Right lobe of liver (tissue), 6 donors: ENCODE measurements at regions not wholly inside any gene's neighbourhood (a gene's known extent, or its start where the extent isn't known, plus 50 kb on each side); places are given as distances from the start of the nearest gene placed in this dataset.

ENCODE experiments used
- ATAC-seq, 4 donors: fragments of 200-7000 bp; cut with Tn5 transposase; one replicate each; pipeline ENCODE4 v1.9.1; 2020; ENCODE audit warnings: mild to moderate bottlenecking in 4 of 4, moderate library complexity in 4 of 4
- DNase-seq, 3 donors: peaks; one replicate each; pipeline ENCODE4 v3.0.0-alpha.2; 2020
- H3K27ac ChIP-seq, 3 donors: fragments of 200-600 bp; one replicate each; pipeline ENCODE4 v1.8.0; 2022
- H3K27me3 ChIP-seq, 2 donors: fragments of 200-600 bp; one replicate each; pipeline ENCODE4 v1.8.0; 2022
- H3K36me3 ChIP-seq, 4 donors: fragments of 200-600 bp; sonication (generic) in 1 of 4; one replicate each; pipeline versions ENCODE4 v1.5.1 to v1.8.0; 2017 to 2022; ENCODE audit warnings: control low read depth in 1 of 4
- H3K4me1 ChIP-seq, 4 donors: fragments of 200-600 bp; sonication (generic) in 1 of 4; one replicate each; pipeline versions ENCODE4 v1.5.1 to v1.8.0; 2017 to 2022; ENCODE audit warnings: control low read depth in 1 of 4
- H3K4me3 ChIP-seq, 3 donors: fragments of 200-600 bp; one replicate each; pipeline ENCODE4 v1.8.0; 2022
- H3K9me3 ChIP-seq, 4 donors: fragments of 200-600 bp; sonication (generic) in 1 of 4; one replicate each; pipeline versions ENCODE4 v1.5.1 to v1.8.0; 2017 to 2022; ENCODE audit warnings: control low read depth in 1 of 4
- CTCF ChIP-seq, 4 donors: fragments of 200-600 bp in 3 of 4; fragments of 450-650 bp in 1 of 4; IDR thresholded peaks; one replicate each; pipeline versions ENCODE4 v1.5.1 to v1.8.0; 2016 to 2022; ENCODE audit warnings: antibody characterized with exemption in 4 of 4, mild to moderate bottlenecking in 2 of 4
- POLR2A ChIP-seq: fragments of 450-650 bp; IDR thresholded peaks from one replicate; pipeline ENCODE4 v1.6.1; 2017; ENCODE audit warnings: antibody characterized with exemption, mild to moderate bottlenecking
- WGBS: methylation state at CpG from one replicate; pipeline ENCODE4 v1.1.6; 2018; ENCODE audit warnings: low coverage, low lambda C conversion rate; ENCODE audit not compliant: insufficient coverage; ENCODE audit errors: missing lambda C conversion rate; 5-methylcytosine and 5-hydroxymethylcytosine counted together
- intact Hi-C, 2 donors: fragments of 100-400 bp; cut with DNase I; formaldehyde crosslinking; loops; one replicate each; pipeline versions ENCODE4 v1.11.2 to v1.14.1; 2022
- donor health status: DM: no; HTN: yes; CAD: no.
- donor health status: DM: no; HTN: no; CAD: no.
- donor health status: DM: no; HTN: no; CAD: no.
- donor health status: DM: no; HTN: yes; CAD: no.
- donor health status: DM: no; HTN: yes; CAD: no.

- no peaks in the 10 kb centered on the region for H3K27me3 ChIP-seq
- no peaks in the 10 kb centered on the region for H3K9me3 ChIP-seq
- ATAC-seq (no peak), DNase-seq (no peak)
- no peaks in the 10 kb centered on the region for H3K4me1 ChIP-seq
- 65% methylated on average over 3 of the region's 3 CpGs for WGBS
- no peaks in the 10 kb centered on the region for H3K36me3 ChIP-seq
- TF ChIP-seq POLR2A (no peak), CTCF (IDR thresholded peaks at IDR 0.05) (no peak)
- intact Hi-C loops, result no loop called here
- H3K4me3 ChIP-seq, result no peak overlapping the region
- no peak overlapping the region for H3K27ac ChIP-seq
These were observed 416.3 kb upstream of the SLIT2 start for GRCh38 chr4:19835429-19835828.

- ATAC-seq, result no peak
These were observed 419.3 kb upstream of the SLIT2 start for GRCh38 chr4:19832411-19832810.

GRCh38 chr4:19831644-19832285, 419.9 kb upstream of the SLIT2 start:
- Histone ChIP-seq H3K27ac (no peak overlapping the region), H3K9me3 (no peaks in the 10 kb centered on the region), H3K36me3 (no peaks in the 10 kb centered on the region), H3K4me3 (no peak overlapping the region), H3K27me3 (no peaks in the 10 kb centered on the region), H3K4me1 (no peaks in the 10 kb centered on the region)
- DNase-seq, result no peak
- WGBS, result 74% methylated on average over 4 of the region's 4 CpGs
- intact Hi-C loops, result no loop called here
- ATAC-seq, result no peak
- TF ChIP-seq CTCF (IDR thresholded peaks at IDR 0.05) (no peak), POLR2A (no peak)

More at GRCh38 chr4:19832411-19832810, 419.3 kb upstream of the SLIT2 start:
- Histone ChIP-seq H3K36me3 (no peaks in the 10 kb centered on the region), H3K4me1 (no peaks in the 10 kb centered on the region), H3K9me3 (no peaks in the 10 kb centered on the region), H3K27me3 (no peaks in the 10 kb centered on the region), H3K27ac (no peak overlapping the region), H3K4me3 (no peak overlapping the region)
- WGBS, result 47% methylated on average over 3 of the region's 3 CpGs
- TF ChIP-seq CTCF (IDR thresholded peaks at IDR 0.05) (no peak), POLR2A (no peak)
- DNase-seq, result no peak
- intact Hi-C loops, result no loop called here

- WGBS, result 81% methylated on average over 4 of the region's 4 CpGs
- Histone ChIP-seq H3K9me3 (no peaks in the 10 kb centered on the region), H3K4me1 (no peaks in the 10 kb centered on the region), H3K27me3 (no peaks in the 10 kb centered on the region), H3K27ac (no peak overlapping the region), H3K36me3 (no peaks in the 10 kb centered on the region), H3K4me3 (no peak overlapping the region)
- intact Hi-C loops, result no loop called here
- no peak for DNase-seq
- no peak for ATAC-seq
- TF ChIP-seq CTCF (IDR thresholded peaks at IDR 0.05) (no peak), POLR2A (no peak)
These were observed 422.6 kb upstream of the SLIT2 start for GRCh38 chr4:19829101-19829500.

GRCh38 chr4:19823781-19824180, 427.9 kb upstream of the SLIT2 start:
- H3K27me3 ChIP-seq, result no peaks in the 10 kb centered on the region
- no peaks in the 10 kb centered on the region for H3K4me1 ChIP-seq
- no peak overlapping the region for H3K4me3 ChIP-seq
- intact Hi-C loops, result no loop called here
- WGBS, result 51% methylated on average over 3 of the region's 3 CpGs
- DNase-seq (no peak), ATAC-seq (no peak)
- H3K9me3 ChIP-seq, result no peaks in the 10 kb centered on the region
- no peaks in the 10 kb centered on the region for H3K36me3 ChIP-seq
- no peak overlapping the region for H3K27ac ChIP-seq
- TF ChIP-seq CTCF (IDR thresholded peaks at IDR 0.05) (no peak), POLR2A (no peak)
